Endothelial cell of umbilical vein (primary cell): ENCODE measurements at regions not wholly inside any gene's neighbourhood (a gene's known extent, or its start where the extent isn't known, plus 50 kb on each side); places are given as distances from the start of the nearest gene placed in this dataset.

ENCODE experiments used
- CTCF ChIP-seq, 2 donors: IDR thresholded peaks; 1 replicate in 1 of 2; 2 replicates in 1 of 2; pipeline ENCODE4 v1.5.1; 2011; ENCODE audit warnings: low read length in 2 of 2, mild to moderate bottlenecking in 2 of 2, moderate library complexity in 2 of 2, control low read depth in 1 of 2, inconsistent platforms in 1 of 2, low read depth in 1 of 2; ENCODE audit not compliant: insufficient read depth in 1 of 2; ENCODE audit errors: extremely low read depth in 1 of 2
- EZH2 ChIP-seq: IDR thresholded peaks from 2 replicates; pipeline ENCODE4 v1.6.1; 2012; ENCODE audit warnings: borderline replicate concordance, low read depth, mild to moderate bottlenecking, moderate library complexity, low read length, inconsistent platforms; ENCODE audit not compliant: severe bottlenecking
- FOS ChIP-seq: IDR thresholded peaks from 2 replicates; pipeline ENCODE4 v1.6.1; 2011; ENCODE audit warnings: mild to moderate bottlenecking, low read length, moderate library complexity, borderline replicate concordance; ENCODE audit not compliant: insufficient read depth
- JUN ChIP-seq: IDR thresholded peaks from 2 replicates; pipeline ENCODE4 v1.6.1; 2011; ENCODE audit warnings: borderline replicate concordance, low read depth; ENCODE audit not compliant: insufficient read length, insufficient read depth
- MAX ChIP-seq: IDR thresholded peaks from 2 replicates; pipeline ENCODE4 v1.6.1; 2011; ENCODE audit not compliant: insufficient read depth, insufficient read length
- MYC ChIP-seq: IDR thresholded peaks from one replicate; pipeline ENCODE4 v1.6.1; 2011; ENCODE audit warnings: mild to moderate bottlenecking, low read depth, low read length
- POLR2A ChIP-seq: IDR thresholded peaks from 2 replicates; pipeline ENCODE4 v1.6.1; 2012; ENCODE audit warnings: low read depth, mild to moderate bottlenecking, control low read depth, low read length
- POLR2AphosphoS5 ChIP-seq: IDR thresholded peaks from 2 replicates; pipeline ENCODE4 v1.6.1; 2012; ENCODE audit warnings: low read depth, mild to moderate bottlenecking, control low read depth, low read length, moderate library complexity; ENCODE audit not compliant: insufficient read depth

GRCh38 chr2:61617610-61618009 lies 79.5 kb upstream of the XPO1 start:
- TF ChIP-seq CTCF (IDR thresholded peaks at IDR 0.05; ENCODE audit: extremely low read depth in 1 of 2, insufficient read depth in 1 of 2, low read depth in 1 of 2, low read length in 2 of 2) (no peak), EZH2 (no peak), POLR2AphosphoS5 (no peak), POLR2A (no peak), MAX (no peak), JUN (no peak), MYC (no peak), FOS (no peak)
